ENCODE measurements at regions not wholly inside any gene's neighbourhood (a gene's known extent, or its start where the extent isn't known, plus 50 kb on each side); places are given as distances from the start of the nearest gene placed in this dataset.

- Histone ChIP-seq H3K9me3 (no peaks in the 10 kb centered on the region), H3K4me1 (no peaks in the 10 kb centered on the region), H3K4me3 (no peak overlapping the region), H3K36me3 (no peaks in the 10 kb centered on the region), H3K27ac (no peak overlapping the region), H3K27me3 (no peaks in the 10 kb centered on the region)
- DNase-seq, result no peak
- TF ChIP-seq POLR2A (IDR thresholded peaks at IDR 0.05) (no peak), CTCF (IDR thresholded peaks at IDR 0.05) (no peak)
Observed at GRCh38 chr2:151025816-151026215, 235.8 kb downstream of the RBM43 start.

GRCh38 chr2:151024696-151025251, 236.9 kb downstream of the RBM43 start:
- Histone ChIP-seq H3K36me3 (no peaks in the 10 kb centered on the region), H3K27me3 (no peaks in the 10 kb centered on the region), H3K4me3 (no peak overlapping the region), H3K9me3 (no peaks in the 10 kb centered on the region), H3K27ac (no peak overlapping the region), H3K4me1 (no peaks in the 10 kb centered on the region)
- no peak for DNase-seq
- TF ChIP-seq POLR2A (IDR thresholded peaks at IDR 0.05), result no peak
- no peak for TF ChIP-seq CTCF (IDR thresholded peaks at IDR 0.05)

GRCh38 chr2:151021747-151022452, 239.8 kb downstream of the RBM43 start:
- Histone ChIP-seq H3K27me3 (no peaks in the 10 kb centered on the region), H3K4me3 (no peak overlapping the region), H3K9me3 (no peaks in the 10 kb centered on the region), H3K27ac (no peak overlapping the region), H3K4me1 (no peaks in the 10 kb centered on the region), H3K36me3 (no peaks in the 10 kb centered on the region)
- no peak for DNase-seq
- TF ChIP-seq POLR2A (IDR thresholded peaks at IDR 0.05), result no peak

GRCh38 chr2:151020411-151020810, 241.3 kb downstream of the RBM43 start:
- H3K4me1 ChIP-seq, result no peaks in the 10 kb centered on the region
- no peaks in the 10 kb centered on the region for H3K36me3 ChIP-seq
- no peak overlapping the region for H3K4me3 ChIP-seq
- TF ChIP-seq POLR2A (IDR thresholded peaks at IDR 0.05), result no peak
- no peak for TF ChIP-seq CTCF (IDR thresholded peaks at IDR 0.05)
- no peak for DNase-seq
- H3K9me3 ChIP-seq, result no peaks in the 10 kb centered on the region
- no peak overlapping the region for H3K27ac ChIP-seq
- no peaks in the 10 kb centered on the region for H3K27me3 ChIP-seq

- no peak overlapping the region for H3K4me3 ChIP-seq
- no peaks in the 10 kb centered on the region for H3K36me3 ChIP-seq
- no peak for DNase-seq
- no peaks in the 10 kb centered on the region for H3K9me3 ChIP-seq
- no peak overlapping the region for H3K27ac ChIP-seq
- no peaks in the 10 kb centered on the region for H3K27me3 ChIP-seq
- no peaks in the 10 kb centered on the region for H3K4me1 ChIP-seq
- TF ChIP-seq POLR2A (IDR thresholded peaks at IDR 0.05) (no peak), CTCF (IDR thresholded peaks at IDR 0.05) (no peak)
Observed at GRCh38 chr2:151009437-151010175, 252.1 kb downstream of the RBM43 start.

- TF ChIP-seq CTCF (IDR thresholded peaks at IDR 0.05) (no peak), POLR2A (IDR thresholded peaks at IDR 0.05) (no peak)
- no peak overlapping the region for H3K4me3 ChIP-seq
- no peak for DNase-seq
Observed at GRCh38 chr2:151007365-151007764, 254.3 kb downstream of the RBM43 start.

More at GRCh38 chr2:151007365-151007764, 254.3 kb downstream of the RBM43 start:
- Histone ChIP-seq H3K27ac (no peak overlapping the region), H3K36me3 (no peaks in the 10 kb centered on the region), H3K4me1 (no peaks in the 10 kb centered on the region), H3K9me3 (no peaks in the 10 kb centered on the region), H3K27me3 (no peaks in the 10 kb centered on the region)
